ENCODE measurements at regions not wholly inside any gene's neighbourhood (a gene's known extent, or its start where the extent isn't known, plus 50 kb on each side); places are given as distances from the start of the nearest gene placed in this dataset.

- Histone ChIP-seq H3K79me2 (no peaks in the 10 kb centered on the region), H4K20me1 (ENCODE audit: insufficient read depth, poor library complexity, severe bottlenecking) (no peaks in the 10 kb centered on the region), H3K4me1 (ENCODE audit: insufficient read depth) (no peaks in the 10 kb centered on the region), H3K4me3 (no peak overlapping the region), H3K36me3 (replicated peaks; ENCODE audit: insufficient read depth, low read depth) (no peaks in the 10 kb centered on the region), H3K27me3 (no peaks in the 10 kb centered on the region), H3K9me2 (replicated peaks; ENCODE audit: insufficient read depth) (no peaks in the 10 kb centered on the region), H3K27ac (no peak overlapping the region), H3K9me3 (ENCODE audit: low read depth) (no peaks in the 10 kb centered on the region), H2AFZ (no peak overlapping the region), H3K4me2 (no peak overlapping the region)
- TF ChIP-seq, protein P1, sequence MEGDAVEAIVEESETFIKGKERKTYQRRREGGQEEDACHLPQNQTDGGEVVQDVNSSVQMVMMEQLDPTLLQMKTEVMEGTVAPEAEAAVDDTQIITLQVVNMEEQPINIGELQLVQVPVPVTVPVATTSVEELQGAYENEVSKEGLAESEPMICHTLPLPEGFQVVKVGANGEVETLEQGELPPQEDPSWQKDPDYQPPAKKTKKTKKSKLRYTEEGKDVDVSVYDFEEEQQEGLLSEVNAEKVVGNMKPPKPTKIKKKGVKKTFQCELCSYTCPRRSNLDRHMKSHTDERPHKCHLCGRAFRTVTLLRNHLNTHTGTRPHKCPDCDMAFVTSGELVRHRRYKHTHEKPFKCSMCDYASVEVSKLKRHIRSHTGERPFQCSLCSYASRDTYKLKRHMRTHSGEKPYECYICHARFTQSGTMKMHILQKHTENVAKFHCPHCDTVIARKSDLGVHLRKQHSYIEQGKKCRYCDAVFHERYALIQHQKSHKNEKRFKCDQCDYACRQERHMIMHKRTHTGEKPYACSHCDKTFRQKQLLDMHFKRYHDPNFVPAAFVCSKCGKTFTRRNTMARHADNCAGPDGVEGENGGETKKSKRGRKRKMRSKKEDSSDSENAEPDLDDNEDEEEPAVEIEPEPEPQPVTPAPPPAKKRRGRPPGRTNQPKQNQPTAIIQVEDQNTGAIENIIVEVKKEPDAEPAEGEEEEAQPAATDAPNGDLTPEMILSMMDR (IDR thresholded peaks at IDR 0.05; ENCODE audit: poor library complexity), result no peak
- TF ChIP-seq EZH2 (IDR thresholded peaks at IDR 0.05; ENCODE audit: borderline replicate concordance), result no peak
- no peak for TF ChIP-seq EZH2phosphoT487 (IDR thresholded peaks at IDR 0.05; ENCODE audit: low read depth, severe bottlenecking, unreplicated experiment)
- DNase-seq (ENCODE audit: low spot score), result no peak
Measured at GRCh38 chr16:13403326-13403725, 501.9 kb downstream of the SHISA9 start.

DNA sequence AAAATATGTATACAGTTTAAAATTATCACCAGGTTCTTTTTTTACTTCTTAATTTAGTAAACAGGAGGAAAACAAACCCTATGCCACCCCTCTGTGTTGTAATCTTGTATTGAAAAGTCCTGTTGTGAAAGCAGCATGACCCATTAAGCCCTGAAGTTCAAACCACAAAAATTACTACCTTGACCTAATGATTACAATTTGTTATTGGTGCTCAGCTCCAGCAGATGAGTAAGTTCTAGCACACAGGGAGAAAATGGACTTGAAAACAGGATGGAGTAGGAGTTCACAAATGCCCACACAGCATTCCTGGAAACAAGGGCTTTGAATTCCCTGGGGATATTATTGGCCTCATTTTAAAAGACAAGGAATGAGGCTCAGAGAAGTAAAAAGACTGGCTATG, 505.8 kb upstream of the ERCC4 start:
- no peaks in the 10 kb centered on the region for H3K27me3 ChIP-seq
- no peak for DNase-seq (ENCODE audit: low spot score)
- H4K20me1 ChIP-seq (ENCODE audit: insufficient read depth, poor library complexity, severe bottlenecking), result no peaks in the 10 kb centered on the region
- TF ChIP-seq EZH2 (IDR thresholded peaks at IDR 0.05; ENCODE audit: borderline replicate concordance) (no peak), EZH2phosphoT487 (IDR thresholded peaks at IDR 0.05; ENCODE audit: low read depth, severe bottlenecking, unreplicated experiment) (no peak)
- TF ChIP-seq, protein P1 (IDR thresholded peaks at IDR 0.05; ENCODE audit: poor library complexity), result no peak
- H3K4me3 ChIP-seq, result no peak overlapping the region
- H3K79me2 ChIP-seq, result no peaks in the 10 kb centered on the region
- no peaks in the 10 kb centered on the region for H3K9me3 ChIP-seq (ENCODE audit: low read depth)
- H3K4me2 ChIP-seq, result no peak overlapping the region
- no peak overlapping the region for H2AFZ ChIP-seq
- no peaks in the 10 kb centered on the region for H3K4me1 ChIP-seq (ENCODE audit: insufficient read depth)
- H3K36me3 ChIP-seq (replicated peaks; ENCODE audit: insufficient read depth, low read depth), result no peaks in the 10 kb centered on the region
- H3K27ac ChIP-seq, result no peak overlapping the region
- H3K9me2 ChIP-seq (replicated peaks; ENCODE audit: insufficient read depth), result no peaks in the 10 kb centered on the region

- Histone ChIP-seq H2AFZ (no peak overlapping the region), H3K79me2 (no peaks in the 10 kb centered on the region), H3K27ac (no peak overlapping the region), H3K4me1 (ENCODE audit: insufficient read depth) (no peaks in the 10 kb centered on the region), H3K4me3 (no peak overlapping the region), H3K9me2 (replicated peaks; ENCODE audit: insufficient read depth) (no peaks in the 10 kb centered on the region), H4K20me1 (ENCODE audit: insufficient read depth, poor library complexity, severe bottlenecking) (no peaks in the 10 kb centered on the region), H3K27me3 (no peaks in the 10 kb centered on the region), H3K4me2 (no peak overlapping the region), H3K9me3 (ENCODE audit: low read depth) (no peaks in the 10 kb centered on the region), H3K36me3 (replicated peaks; ENCODE audit: insufficient read depth, low read depth) (no peaks in the 10 kb centered on the region)
- DNase-seq (ENCODE audit: low spot score), result no peak
- 78% methylated on average over 2 of the region's 2 CpGs for WGBS (ENCODE audit: low lambda C conversion rate, missing lambda C conversion rate)
- TF ChIP-seq EZH2phosphoT487 (IDR thresholded peaks at IDR 0.05; ENCODE audit: low read depth, severe bottlenecking, unreplicated experiment) (no peak), EZH2 (IDR thresholded peaks at IDR 0.05; ENCODE audit: borderline replicate concordance) (no peak)
- TF ChIP-seq, protein P1 (IDR thresholded peaks at IDR 0.05; ENCODE audit: poor library complexity), result no peak
Measured at GRCh38 chr16:13419589-13419988, 500.4 kb upstream of the ERCC4 start.

GRCh38 chr16:13421726-13422125, 498.2 kb upstream of the ERCC4 start:
- H4K20me1 ChIP-seq (ENCODE audit: insufficient read depth, poor library complexity, severe bottlenecking), result no peaks in the 10 kb centered on the region
- H3K9me2 ChIP-seq (replicated peaks; ENCODE audit: insufficient read depth), result no peaks in the 10 kb centered on the region
- no peak overlapping the region for H3K4me2 ChIP-seq
- TF ChIP-seq EZH2 (IDR thresholded peaks at IDR 0.05; ENCODE audit: borderline replicate concordance) (no peak), EZH2phosphoT487 (IDR thresholded peaks at IDR 0.05; ENCODE audit: low read depth, severe bottlenecking, unreplicated experiment) (no peak)
- TF ChIP-seq, protein P1 (IDR thresholded peaks at IDR 0.05; ENCODE audit: poor library complexity), result no peak
- H3K27me3 ChIP-seq, result no peaks in the 10 kb centered on the region
- H3K79me2 ChIP-seq, result no peaks in the 10 kb centered on the region
- no peak overlapping the region for H3K4me3 ChIP-seq
- no peak for DNase-seq (ENCODE audit: low spot score)
- no peak overlapping the region for H2AFZ ChIP-seq
- H3K36me3 ChIP-seq (replicated peaks; ENCODE audit: insufficient read depth, low read depth), result no peaks in the 10 kb centered on the region
- WGBS (ENCODE audit: low lambda C conversion rate, missing lambda C conversion rate), result 50% methylated on average over 3 of the region's 3 CpGs
- H3K27ac ChIP-seq, result no peak overlapping the region
- H3K9me3 ChIP-seq (ENCODE audit: low read depth), result no peaks in the 10 kb centered on the region
- no peaks in the 10 kb centered on the region for H3K4me1 ChIP-seq (ENCODE audit: insufficient read depth)

All from hepatocyte (in vitro differentiated cells).